MG63 (cell line): ENCODE measurements at regions not wholly inside any gene's neighbourhood (a gene's known extent, or its start where the extent isn't known, plus 50 kb on each side); places are given as distances from the start of the nearest gene placed in this dataset.
A peak's percentile ranks its signal among the peaks of the same experiment; 100 is the strongest.

Source experiments
- DNase-seq: peaks from one replicate; pipeline ENCODE4 v3.0.0-alpha.2; 2020
- H3K27me3 ChIP-seq: fragments of 250-450 bp; sonication (Bioruptor Pico); 2 replicates; pipeline ENCODE4 v1.5.1; 2020; ENCODE audit warnings: mild to moderate bottlenecking, moderate library complexity
- H3K36me3 ChIP-seq: fragments of 250-450 bp; sonication (Bioruptor Pico); 2 replicates; pipeline ENCODE4 v1.5.1; 2020; ENCODE audit warnings: mild to moderate bottlenecking, moderate library complexity
- H3K4me3 ChIP-seq: fragments of 250-450 bp; sonication (Bioruptor Pico); 2 replicates; pipeline ENCODE4 v1.5.1; 2020; ENCODE audit warnings: mild to moderate bottlenecking, moderate library complexity
- H3K9me3 ChIP-seq: fragments of 250-450 bp; sonication (Bioruptor Pico); 2 replicates; pipeline ENCODE4 v1.5.1; 2020; ENCODE audit warnings: mild to moderate bottlenecking, moderate library complexity

DNA sequence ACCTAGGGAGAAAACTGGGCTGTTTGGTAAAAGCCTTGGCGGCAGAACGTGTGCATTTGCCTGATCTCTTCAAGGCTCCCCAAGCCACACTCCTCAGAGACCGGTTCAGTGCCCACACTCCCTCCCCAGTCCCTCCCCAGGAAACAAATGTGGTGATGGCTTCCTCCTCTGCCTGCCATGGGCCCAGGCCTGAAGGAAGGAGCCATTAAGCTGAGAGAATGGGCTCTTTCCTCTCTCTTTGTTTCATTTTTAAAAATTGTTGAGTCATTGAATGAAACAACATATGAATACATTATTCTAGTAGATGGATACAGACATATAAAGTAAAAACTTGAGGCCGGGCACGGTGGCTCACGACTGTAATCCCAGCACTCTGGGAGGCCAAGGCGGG is 50.6 kb upstream of the YWHAQ start:
- Histone ChIP-seq H3K36me3 (no peaks in the 10 kb centered on the region), H3K4me3 (no peak overlapping the region), H3K9me3 (no peaks in the 10 kb centered on the region), H3K27me3 (no peaks in the 10 kb centered on the region)
- DNase-seq: no peak

- no peak for DNase-seq
- no peaks in the 10 kb centered on the region for H3K27me3 ChIP-seq
- H3K9me3 ChIP-seq: no peaks in the 10 kb centered on the region
- no peak overlapping the region for H3K4me3 ChIP-seq
- no peaks in the 10 kb centered on the region for H3K36me3 ChIP-seq
Measured at GRCh38 chr2:9685637-9686036, 54.8 kb upstream of the YWHAQ start.

DNA sequence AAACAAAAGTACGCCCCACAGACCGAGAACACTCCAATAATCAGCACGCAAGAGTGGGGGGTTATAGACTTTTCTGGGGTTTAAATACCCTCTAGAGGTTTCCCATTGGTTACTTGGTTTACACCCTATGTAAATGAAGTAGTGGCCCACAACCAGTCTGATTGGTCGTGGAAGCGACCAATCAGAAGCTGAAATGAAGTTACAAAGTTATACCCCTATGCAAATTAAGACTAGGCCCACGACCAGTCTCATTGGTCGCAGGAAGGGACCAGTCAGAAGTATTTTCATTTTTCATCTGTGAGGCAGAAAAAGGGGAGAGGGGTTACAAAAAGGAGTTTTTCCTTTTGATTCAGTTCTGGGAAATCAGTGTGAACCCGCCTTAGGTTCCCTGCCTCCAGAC is 55.3 kb upstream of the YWHAQ start:
- Histone ChIP-seq H3K27me3 (no peaks in the 10 kb centered on the region), H3K4me3 (no peak overlapping the region), H3K36me3 (no peaks in the 10 kb centered on the region), H3K9me3 (no peaks in the 10 kb centered on the region)
- DNase-seq: no peak

GRCh38 chr2:9690252-9690651 is 59.5 kb upstream of the YWHAQ start:
- no peaks in the 10 kb centered on the region for H3K9me3 ChIP-seq
- DNase-seq: peak; percentile 76
- no peaks in the 10 kb centered on the region for H3K27me3 ChIP-seq
- no peaks in the 10 kb centered on the region; the same call in 1 of the 2 replicates for H3K36me3 ChIP-seq
- H3K4me3 ChIP-seq: no peak overlapping the region

DNA sequence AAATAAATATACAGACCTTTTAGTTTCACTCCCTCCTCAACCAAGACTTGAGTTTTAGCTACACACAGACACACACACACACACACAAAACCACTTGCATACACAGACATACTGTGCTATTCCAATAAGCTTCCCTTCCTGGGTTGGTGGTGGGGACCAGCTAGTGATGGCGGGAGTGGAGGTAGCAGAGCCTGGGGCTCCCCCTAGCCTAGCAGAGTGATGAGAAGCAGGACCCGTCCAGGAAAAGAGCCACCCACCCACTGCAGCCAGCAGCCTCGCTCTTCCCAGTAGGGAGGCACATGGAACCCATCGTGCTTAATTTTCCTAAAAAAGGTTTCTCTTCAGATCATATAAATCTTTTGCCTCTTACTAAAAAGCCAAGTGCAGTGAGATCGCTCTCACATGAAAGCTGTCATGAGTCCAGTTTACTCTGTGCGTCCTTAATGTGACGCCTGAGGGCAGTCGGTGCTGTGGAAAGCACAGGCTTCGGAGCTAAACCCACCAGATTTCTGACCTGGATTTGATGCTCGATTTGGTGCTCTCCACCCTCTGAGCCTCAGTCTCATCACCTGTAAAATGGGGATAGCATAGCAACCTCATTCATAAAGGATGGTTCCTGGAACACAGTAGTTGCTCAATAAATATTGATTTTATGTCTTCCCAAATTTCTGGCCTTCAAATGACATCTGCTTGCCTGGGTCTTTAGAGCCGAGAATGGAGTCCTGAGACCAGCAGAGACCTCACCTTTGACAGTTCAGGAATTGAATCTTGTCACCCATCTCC is 60.1 kb upstream of the YWHAQ start:
- H3K9me3 ChIP-seq: no peaks in the 10 kb centered on the region
- no peak for DNase-seq
- H3K27me3 ChIP-seq: no peaks in the 10 kb centered on the region
- H3K36me3 ChIP-seq: no peaks in the 10 kb centered on the region; the same call in 1 of the 2 replicates
- H3K4me3 ChIP-seq: no peak overlapping the region

DNA sequence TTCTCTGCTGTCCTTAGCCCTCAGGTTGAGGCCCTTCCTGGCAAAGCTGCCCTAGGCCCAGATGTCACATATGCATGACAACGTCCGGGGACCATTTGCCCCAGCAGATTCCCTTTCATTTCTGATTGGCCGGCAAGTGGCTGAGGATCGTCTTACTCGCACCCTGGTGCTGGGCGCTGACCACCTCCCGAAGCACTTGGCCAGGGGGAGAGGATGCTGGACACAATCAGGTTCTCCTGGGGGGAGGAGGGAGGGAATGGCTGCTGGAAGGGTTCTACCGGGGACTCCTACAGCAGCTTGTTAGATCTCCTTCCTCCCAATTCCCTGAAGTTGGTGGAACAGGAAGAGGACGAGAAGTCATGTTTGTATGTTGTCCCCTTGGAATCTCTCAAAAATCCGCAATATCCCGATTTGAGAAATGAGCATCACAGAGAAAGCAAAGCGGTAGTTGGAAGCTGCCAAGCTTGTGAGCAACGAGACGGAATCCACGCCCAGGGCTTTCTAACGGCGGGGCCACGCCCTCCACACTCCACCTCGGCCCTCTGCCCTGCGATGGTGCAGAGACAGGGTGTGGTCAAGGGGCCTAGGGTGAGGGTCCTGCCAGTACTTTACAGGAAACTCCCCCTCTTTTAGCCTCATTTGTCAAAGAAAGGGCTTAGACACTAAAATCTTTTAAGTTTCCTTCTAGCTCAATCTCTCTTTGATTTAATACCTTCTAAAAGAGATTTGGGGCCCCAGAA is 61.8 kb upstream of the YWHAQ start:
- DNase-seq: peak; percentile 92
- H3K4me3 ChIP-seq: peak overlapping the region; percentile 33
- no peaks in the 10 kb centered on the region for H3K27me3 ChIP-seq

GRCh38 chr2:9693196-9693491 is 62.3 kb upstream of the YWHAQ start:
- Histone ChIP-seq H3K36me3 (no peaks in the 10 kb centered on the region; the same call in 1 of the 2 replicates), H3K4me3 (peak overlapping the region; percentile 33), H3K27me3 (no peaks in the 10 kb centered on the region), H3K9me3 (no peaks in the 10 kb centered on the region)
- peak; percentile 96 for DNase-seq

More for the DNA sequence above, 61.8 kb upstream of the YWHAQ start:
- no peaks in the 10 kb centered on the region; the same call in 1 of the 2 replicates for H3K36me3 ChIP-seq
- H3K9me3 ChIP-seq: no peaks in the 10 kb centered on the region

- no peak overlapping the region for H3K4me3 ChIP-seq
- H3K27me3 ChIP-seq: no peaks in the 10 kb centered on the region
- no peaks in the 10 kb centered on the region for H3K9me3 ChIP-seq
- H3K36me3 ChIP-seq: no peaks in the 10 kb centered on the region; the same call in 1 of the 2 replicates
- DNase-seq: no peak
Measured at GRCh38 chr2:9693646-9694045, 62.8 kb upstream of the YWHAQ start.

GRCh38 chr2:9694661-9695234 is 64.0 kb upstream of the YWHAQ start:
- H3K36me3 ChIP-seq: no peaks in the 10 kb centered on the region; the same call in 1 of the 2 replicates
- DNase-seq: no peak
- no peak overlapping the region for H3K4me3 ChIP-seq
- no peaks in the 10 kb centered on the region for H3K9me3 ChIP-seq
- no peaks in the 10 kb centered on the region for H3K27me3 ChIP-seq

- Histone ChIP-seq H3K4me3 (no peak overlapping the region), H3K9me3 (no peaks in the 10 kb centered on the region), H3K36me3 (no peaks in the 10 kb centered on the region; the same call in 1 of the 2 replicates), H3K27me3 (no peaks in the 10 kb centered on the region)
- DNase-seq: no peak
Measured at GRCh38 chr2:9695941-9696340, 65.1 kb upstream of the YWHAQ start.

- no peaks in the 10 kb centered on the region for H3K9me3 ChIP-seq
- DNase-seq: no peak
- no peak overlapping the region for H3K4me3 ChIP-seq
- no peaks in the 10 kb centered on the region; the same call in 1 of the 2 replicates for H3K36me3 ChIP-seq
- no peaks in the 10 kb centered on the region for H3K27me3 ChIP-seq
Measured at GRCh38 chr2:9696731-9697130, 65.9 kb upstream of the YWHAQ start.

DNA sequence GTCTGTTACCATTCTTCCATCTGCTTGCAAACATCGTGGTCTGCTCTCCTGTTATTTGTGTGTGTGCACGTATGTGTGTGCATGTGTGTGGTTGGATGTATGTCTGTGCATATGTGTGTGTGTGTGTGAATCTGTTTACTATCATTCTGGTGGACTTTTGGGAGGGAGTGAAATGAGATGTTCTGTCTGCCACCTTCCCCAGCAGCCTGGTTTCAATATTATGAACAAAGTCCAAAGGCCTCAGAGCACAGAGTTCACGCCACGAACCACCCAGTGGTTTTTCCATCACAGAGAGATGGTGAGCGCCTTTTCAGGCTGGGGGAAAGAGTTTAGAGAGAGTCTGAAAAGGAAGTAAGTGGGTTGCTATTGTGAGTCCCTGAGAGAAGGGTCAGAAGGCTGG is 67.1 kb upstream of the YWHAQ start:
- H3K9me3 ChIP-seq: no peaks in the 10 kb centered on the region
- no peak overlapping the region for H3K4me3 ChIP-seq
- no peaks in the 10 kb centered on the region; the same call in 1 of the 2 replicates for H3K36me3 ChIP-seq
- no peak for DNase-seq
- H3K27me3 ChIP-seq: no peaks in the 10 kb centered on the region

DNA sequence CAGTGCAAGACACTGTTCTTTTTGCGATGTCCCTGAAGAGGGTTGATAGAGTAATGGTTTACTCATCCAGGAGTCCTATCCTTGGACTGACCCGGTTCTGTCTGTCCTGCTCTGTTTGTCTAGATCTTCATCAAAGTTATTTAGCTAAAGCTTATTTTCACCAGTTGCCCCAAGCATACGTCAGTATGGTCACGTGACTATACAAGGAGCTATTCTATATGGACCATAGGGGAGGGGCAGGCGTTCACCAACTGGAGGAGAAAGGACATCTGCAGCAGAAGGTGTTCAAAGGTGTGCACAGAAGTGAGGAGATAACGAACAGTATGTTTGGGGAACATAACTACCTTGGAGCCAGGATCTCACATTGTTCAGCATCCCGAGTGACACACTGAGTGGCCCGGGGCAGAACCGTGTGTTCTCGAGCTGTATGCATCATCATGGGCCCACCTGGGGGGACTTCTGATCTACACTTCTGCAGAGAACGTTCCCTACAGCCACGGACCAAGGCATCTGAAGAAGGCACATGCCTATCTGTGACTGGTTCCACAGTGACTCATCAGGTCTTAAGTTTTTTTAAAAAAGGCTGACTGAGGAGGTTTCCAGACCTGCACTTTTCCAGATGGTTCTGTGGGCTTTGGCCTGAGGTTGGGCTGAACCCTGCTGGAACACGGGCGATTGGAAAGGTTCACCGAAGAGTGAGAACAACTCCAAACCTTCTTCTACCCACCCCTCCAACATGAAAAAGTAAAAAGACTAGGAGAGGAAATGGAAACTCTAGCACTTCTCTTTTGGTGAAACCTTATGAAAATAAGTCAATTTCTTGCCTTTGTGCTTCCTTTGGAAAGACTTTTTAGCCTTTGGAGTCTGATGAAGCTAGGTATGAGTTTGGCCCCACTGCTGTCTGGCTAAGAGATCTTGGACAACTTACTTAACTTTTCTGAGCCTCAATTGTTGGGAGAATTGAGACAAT is 68.6 kb upstream of the YWHAQ start:
- H3K4me3 ChIP-seq: no peak overlapping the region
- no peaks in the 10 kb centered on the region for H3K36me3 ChIP-seq
- H3K9me3 ChIP-seq: no peaks in the 10 kb centered on the region
- DNase-seq: peak; percentile 39
- no peaks in the 10 kb centered on the region for H3K27me3 ChIP-seq

- Histone ChIP-seq H3K9me3 (no peaks in the 10 kb centered on the region), H3K27me3 (no peaks in the 10 kb centered on the region), H3K36me3 (no peaks in the 10 kb centered on the region), H3K4me3 (no peak overlapping the region)
- no peak for DNase-seq
Measured at GRCh38 chr2:9700109-9700495, 69.3 kb upstream of the YWHAQ start.

DNA sequence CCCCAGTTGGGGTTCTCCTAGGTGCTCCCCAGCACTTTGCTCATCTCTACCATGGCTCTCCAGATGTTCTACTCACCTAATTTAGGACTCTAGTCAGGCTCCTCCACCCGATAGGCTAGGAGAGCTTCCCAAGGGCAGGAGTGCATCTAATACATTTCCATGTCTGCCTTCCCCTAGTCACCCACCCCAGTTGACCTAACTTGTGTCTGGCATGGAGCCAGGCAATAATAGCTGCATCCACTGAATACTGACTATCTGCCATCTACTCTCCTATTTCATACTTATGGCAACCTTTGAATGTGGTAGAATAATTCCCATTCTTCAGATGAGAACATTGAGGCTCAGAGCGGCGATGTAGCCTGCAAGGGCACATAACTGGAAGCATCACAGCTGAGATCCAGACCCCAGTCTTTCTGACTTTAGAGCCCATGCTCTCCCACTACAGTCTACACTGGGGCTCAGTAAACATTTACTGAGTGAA is 71.8 kb upstream of the YWHAQ start:
- Histone ChIP-seq H3K4me3 (no peak overlapping the region), H3K36me3 (no peaks in the 10 kb centered on the region), H3K9me3 (no peaks in the 10 kb centered on the region), H3K27me3 (no peaks in the 10 kb centered on the region)
- DNase-seq: no peak

- Histone ChIP-seq H3K36me3 (no peaks in the 10 kb centered on the region), H3K27me3 (no peaks in the 10 kb centered on the region), H3K9me3 (no peaks in the 10 kb centered on the region), H3K4me3 (no peak overlapping the region)
- peak; percentile 98 for DNase-seq
Measured at GRCh38 chr2:9703085-9703678, 72.4 kb upstream of the YWHAQ start.
